ENCODE measurements at regions not wholly inside any gene's neighbourhood (a gene's known extent, or its start where the extent isn't known, plus 50 kb on each side); places are given as distances from the start of the nearest gene placed in this dataset.

GRCh38 chr5:159782197-159782994 lies 133.9 kb upstream of the ADRA1B start:
- intact Hi-C loops (cut with micrococcal nuclease): no loop called here
- peaks cover 0 to 2% (median 0%) of the 10 kb centered on the region in 5 donors for H3K36me3 Mint-ChIP-seq
- ATAC-seq (no peak), DNase-seq (no peak)
- peaks cover 0 to 12% (median 0%) of the 10 kb centered on the region in 11 donors for H3K9me3 Mint-ChIP-seq
- Histone ChIP-seq H3K36me3 (ENCODE audit: control insufficient read depth in 2 of 3, insufficient read depth in 3 of 3, low read length in 3 of 3) (no peaks in the 10 kb centered on the region), H3K27ac (ENCODE audit: low read depth, low read length) (no peak overlapping the region), H3K4me3 (ENCODE audit: low read length) (no peak overlapping the region), H3K9me3 (ENCODE audit: control insufficient read depth in 2 of 3, low read length in 3 of 3) (no peaks in the 10 kb centered on the region), H3K27me3 (ENCODE audit: control insufficient read depth in 2 of 2, insufficient read depth in 2 of 2, low read length in 2 of 2) (no peaks in the 10 kb centered on the region), H3K4me1 (ENCODE audit: control insufficient read depth in 2 of 2, insufficient read depth in 2 of 2, low read length in 2 of 2) (no peaks in the 10 kb centered on the region)
- no peak overlapping the region for H3K27ac Mint-ChIP-seq
- H3K4me1 Mint-ChIP-seq: peaks cover 0 to 5% (median 0%) of the 10 kb centered on the region in 7 donors
- ChIA-PET CTCF (no interaction called here), POLR2A (no interaction called here)
- peaks cover 9 to 15% (median 15%) of the 10 kb centered on the region in 5 donors for H3K27me3 Mint-ChIP-seq
- no peak overlapping the region for H3K4me3 Mint-ChIP-seq

DNA sequence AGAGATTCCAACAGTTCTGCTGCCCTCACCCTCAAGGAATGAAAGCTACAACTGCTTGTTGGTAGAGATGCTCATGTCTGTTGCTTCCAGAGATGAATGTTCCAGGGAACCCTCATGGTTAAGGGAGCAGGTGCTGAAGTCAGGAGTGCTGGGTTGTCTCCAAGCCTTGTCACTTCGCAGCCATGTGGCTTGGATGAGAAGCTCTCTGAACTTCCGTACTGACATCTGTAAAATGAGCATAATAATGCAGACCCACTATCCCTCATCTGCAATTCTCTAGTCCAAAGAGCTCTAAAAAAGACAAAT lies 133.3 kb upstream of the ADRA1B start:
- H3K27ac ChIP-seq (ENCODE audit: low read depth, low read length): no peak overlapping the region
- H3K27me3 Mint-ChIP-seq: peaks cover 12 to 20% (median 15%) of the 10 kb centered on the region in 5 donors
- POLR2A ChIA-PET: no interaction called here
- intact Hi-C loops (cut with micrococcal nuclease): no loop called here
- peaks cover 0 to 2% (median 0%) of the 10 kb centered on the region in 5 donors for H3K36me3 Mint-ChIP-seq
- CTCF ChIA-PET: no interaction called here
- H3K27ac Mint-ChIP-seq: no peak overlapping the region
- ATAC-seq: no peak
- H3K36me3 ChIP-seq (ENCODE audit: control insufficient read depth in 2 of 3, insufficient read depth in 3 of 3, low read length in 3 of 3): no peaks in the 10 kb centered on the region
- DNase-seq: no peak
- no peak overlapping the region for H3K4me3 Mint-ChIP-seq
- H3K4me1 ChIP-seq (ENCODE audit: control insufficient read depth in 2 of 2, insufficient read depth in 2 of 2, low read length in 2 of 2): no peaks in the 10 kb centered on the region
- no peaks in the 10 kb centered on the region for H3K27me3 ChIP-seq (ENCODE audit: control insufficient read depth in 2 of 2, insufficient read depth in 2 of 2, low read length in 2 of 2)
- peaks cover 0 to 5% (median 0%) of the 10 kb centered on the region in 7 donors for H3K4me1 Mint-ChIP-seq
- H3K4me3 ChIP-seq (ENCODE audit: low read length): no peak overlapping the region
- H3K9me3 ChIP-seq (ENCODE audit: control insufficient read depth in 2 of 3, low read length in 3 of 3): no peaks in the 10 kb centered on the region
- peaks cover 0 to 10% (median 0%) of the 10 kb centered on the region in 11 donors for H3K9me3 Mint-ChIP-seq

- ChIA-PET POLR2A (no interaction called here), CTCF (no interaction called here)
- no peak for ATAC-seq
- Histone ChIP-seq H3K27ac (ENCODE audit: low read depth, low read length) (no peak overlapping the region), H3K4me3 (ENCODE audit: low read length) (no peak overlapping the region), H3K27me3 (ENCODE audit: control insufficient read depth in 2 of 2, insufficient read depth in 2 of 2, low read length in 2 of 2) (no peaks in the 10 kb centered on the region), H3K36me3 (ENCODE audit: control insufficient read depth in 2 of 3, insufficient read depth in 3 of 3, low read length in 3 of 3) (no peaks in the 10 kb centered on the region), H3K9me3 (ENCODE audit: control insufficient read depth in 2 of 3, low read length in 3 of 3) (no peaks in the 10 kb centered on the region), H3K4me1 (ENCODE audit: control insufficient read depth in 2 of 2, insufficient read depth in 2 of 2, low read length in 2 of 2) (no peaks in the 10 kb centered on the region)
- H3K4me1 Mint-ChIP-seq: peaks cover 0 to 5% (median 0%) of the 10 kb centered on the region in 7 donors
- intact Hi-C loops (cut with micrococcal nuclease): no loop called here
- H3K27ac Mint-ChIP-seq: no peak overlapping the region
- peaks cover 0 to 9% (median 0%) of the 10 kb centered on the region in 11 donors for H3K9me3 Mint-ChIP-seq
- H3K4me3 Mint-ChIP-seq: no peak overlapping the region
- H3K27me3 Mint-ChIP-seq: peaks cover 12 to 21% (median 15%) of the 10 kb centered on the region in 5 donors
- H3K36me3 Mint-ChIP-seq: peaks cover 0 to 2% (median 0%) of the 10 kb centered on the region in 5 donors
- DNase-seq: no peak
Observed at GRCh38 chr5:159783726-159784247, 132.5 kb upstream of the ADRA1B start.

DNA sequence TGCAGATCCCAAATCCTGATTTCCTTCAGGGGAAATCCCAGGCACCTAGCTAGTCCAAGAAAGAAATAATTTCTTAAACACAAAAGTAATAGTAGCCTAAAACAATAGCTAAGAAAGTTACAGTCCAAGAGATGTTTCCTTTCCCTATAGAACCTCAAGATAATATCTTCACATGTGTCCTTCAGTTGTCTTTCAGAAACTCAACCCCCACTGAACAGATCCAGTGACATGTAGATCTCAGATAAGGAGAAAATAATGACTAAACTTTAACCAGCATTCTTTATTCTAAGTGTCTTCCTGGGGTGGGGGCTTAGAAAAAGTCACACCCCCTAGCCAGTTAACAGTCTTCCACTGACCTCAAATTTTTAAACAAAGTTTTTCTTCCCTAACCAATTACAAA lies 131.3 kb upstream of the ADRA1B start:
- no peaks in the 10 kb centered on the region for H3K9me3 ChIP-seq (ENCODE audit: control insufficient read depth in 2 of 3, low read length in 3 of 3)
- no peak for DNase-seq
- Mint-ChIP-seq H3K36me3 (peaks cover 0 to 2% (median 0%) of the 10 kb centered on the region in 5 donors), H3K4me1 (peaks cover 0 to 5% (median 0%) of the 10 kb centered on the region in 7 donors), H3K27ac (no peak overlapping the region), H3K9me3 (peaks cover 0 to 7% (median 0%) of the 10 kb centered on the region in 11 donors), H3K27me3 (peaks cover 12 to 21% (median 13%) of the 10 kb centered on the region in 5 donors), H3K4me3 (no peak overlapping the region)
- ChIA-PET POLR2A (no interaction called here), CTCF (no interaction called here)
- H3K27ac ChIP-seq (ENCODE audit: low read depth, low read length): no peak overlapping the region
- H3K4me1 ChIP-seq (ENCODE audit: control insufficient read depth in 2 of 2, insufficient read depth in 2 of 2, low read length in 2 of 2): no peaks in the 10 kb centered on the region
- intact Hi-C loops (cut with micrococcal nuclease): no loop called here
- no peak overlapping the region for H3K4me3 ChIP-seq (ENCODE audit: low read length)
- ATAC-seq: no peak
- no peaks in the 10 kb centered on the region for H3K27me3 ChIP-seq (ENCODE audit: control insufficient read depth in 2 of 2, insufficient read depth in 2 of 2, low read length in 2 of 2)
- no peaks in the 10 kb centered on the region for H3K36me3 ChIP-seq (ENCODE audit: control insufficient read depth in 2 of 3, insufficient read depth in 3 of 3, low read length in 3 of 3)

GRCh38 chr5:159785656-159786055 lies 130.6 kb upstream of the ADRA1B start:
- CTCF ChIA-PET: no interaction called here
- peaks cover 8 to 21% (median 15%) of the 10 kb centered on the region in 5 donors for H3K27me3 Mint-ChIP-seq
- H3K27ac Mint-ChIP-seq: no peak overlapping the region

DNA sequence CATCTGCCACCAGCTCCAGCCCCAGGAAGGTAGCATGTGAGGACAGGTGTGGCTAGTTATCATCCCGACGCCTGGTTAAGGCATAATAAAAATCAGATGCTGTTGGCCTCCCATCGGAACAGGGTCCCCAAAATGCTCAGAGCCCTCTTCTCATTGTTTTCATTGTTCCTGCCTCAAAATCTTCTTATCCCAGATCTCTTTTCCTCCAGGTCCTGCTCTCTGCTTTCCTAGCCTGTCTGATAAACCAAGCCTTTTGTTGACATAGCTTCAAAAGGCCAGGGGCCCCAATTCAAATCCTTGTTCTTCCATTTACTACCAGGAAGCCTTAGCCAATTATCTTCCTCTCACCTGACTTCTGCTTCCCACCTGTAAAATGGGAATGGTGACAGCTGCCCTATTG lies 130.1 kb upstream of the ADRA1B start:
- Histone ChIP-seq H3K9me3 (ENCODE audit: control insufficient read depth in 2 of 3, low read length in 3 of 3) (no peaks in the 10 kb centered on the region), H3K36me3 (ENCODE audit: control insufficient read depth in 2 of 3, insufficient read depth in 3 of 3, low read length in 3 of 3) (no peaks in the 10 kb centered on the region), H3K4me1 (ENCODE audit: control insufficient read depth in 2 of 2, insufficient read depth in 2 of 2, low read length in 2 of 2) (no peaks in the 10 kb centered on the region), H3K4me3 (ENCODE audit: low read length) (no peak overlapping the region), H3K27me3 (ENCODE audit: control insufficient read depth in 2 of 2, insufficient read depth in 2 of 2, low read length in 2 of 2) (no peaks in the 10 kb centered on the region), H3K27ac (ENCODE audit: low read depth, low read length) (no peak overlapping the region)
- ATAC-seq (no peak), DNase-seq (no peak)
- intact Hi-C loops (cut with micrococcal nuclease): no loop called here
- Mint-ChIP-seq H3K4me3 (no peak overlapping the region), H3K27me3 (peaks cover 8 to 16% (median 12%) of the 10 kb centered on the region in 5 donors), H3K36me3 (no peaks in the 10 kb centered on the region), H3K27ac (no peak overlapping the region), H3K4me1 (peaks cover 0 to 5% (median 0%) of the 10 kb centered on the region in 7 donors), H3K9me3 (no peaks in the 10 kb centered on the region)
- ChIA-PET POLR2A (no interaction called here), CTCF (no interaction called here)

More at GRCh38 chr5:159785656-159786055, 130.6 kb upstream of the ADRA1B start:
- Mint-ChIP-seq H3K4me1 (peaks cover 0 to 5% (median 0%) of the 10 kb centered on the region in 7 donors), H3K4me3 (no peak overlapping the region), H3K36me3 (peaks cover 0 to 2% (median 0%) of the 10 kb centered on the region in 5 donors), H3K9me3 (peaks cover 0 to 2% (median 0%) of the 10 kb centered on the region in 11 donors)
- H3K4me1 ChIP-seq (ENCODE audit: control insufficient read depth in 2 of 2, insufficient read depth in 2 of 2, low read length in 2 of 2): no peaks in the 10 kb centered on the region
- no peaks in the 10 kb centered on the region for H3K9me3 ChIP-seq (ENCODE audit: control insufficient read depth in 2 of 3, low read length in 3 of 3)
- DNase-seq (no peak), ATAC-seq (no peak)
- H3K36me3 ChIP-seq (ENCODE audit: control insufficient read depth in 2 of 3, insufficient read depth in 3 of 3, low read length in 3 of 3): no peaks in the 10 kb centered on the region
- intact Hi-C loops (cut with micrococcal nuclease): no loop called here
- H3K27ac ChIP-seq (ENCODE audit: low read depth, low read length): no peak overlapping the region
- no peak overlapping the region for H3K4me3 ChIP-seq (ENCODE audit: low read length)
- POLR2A ChIA-PET: no interaction called here
- H3K27me3 ChIP-seq (ENCODE audit: control insufficient read depth in 2 of 2, insufficient read depth in 2 of 2, low read length in 2 of 2): no peaks in the 10 kb centered on the region
